Head of caudate nucleus (tissue), 42 donors: ENCODE measurements at regions not wholly inside any gene's neighbourhood (a gene's known extent, or its start where the extent isn't known, plus 50 kb on each side); places are given as distances from the start of the nearest gene placed in this dataset.
"Not testable (repeated sequence)": the region's sequence is repeated elsewhere in the genome, so short reads cannot be mapped to it uniquely, and the experiment has no call there.

ENCODE experiments used
- DNase-seq, 42 donors: peaks; one replicate each; pipeline versions ENCODE4 v3.0.0 to v3.0.0-alpha.2; 2020 to 2021; ENCODE audit warnings: mixed read lengths in 7 of 42
- intact Hi-C: fragments of 100-400 bp; cut with DNase I; formaldehyde crosslinking; loops from one replicate; pipeline ENCODE4 v1.15.0; 2022

DNA sequence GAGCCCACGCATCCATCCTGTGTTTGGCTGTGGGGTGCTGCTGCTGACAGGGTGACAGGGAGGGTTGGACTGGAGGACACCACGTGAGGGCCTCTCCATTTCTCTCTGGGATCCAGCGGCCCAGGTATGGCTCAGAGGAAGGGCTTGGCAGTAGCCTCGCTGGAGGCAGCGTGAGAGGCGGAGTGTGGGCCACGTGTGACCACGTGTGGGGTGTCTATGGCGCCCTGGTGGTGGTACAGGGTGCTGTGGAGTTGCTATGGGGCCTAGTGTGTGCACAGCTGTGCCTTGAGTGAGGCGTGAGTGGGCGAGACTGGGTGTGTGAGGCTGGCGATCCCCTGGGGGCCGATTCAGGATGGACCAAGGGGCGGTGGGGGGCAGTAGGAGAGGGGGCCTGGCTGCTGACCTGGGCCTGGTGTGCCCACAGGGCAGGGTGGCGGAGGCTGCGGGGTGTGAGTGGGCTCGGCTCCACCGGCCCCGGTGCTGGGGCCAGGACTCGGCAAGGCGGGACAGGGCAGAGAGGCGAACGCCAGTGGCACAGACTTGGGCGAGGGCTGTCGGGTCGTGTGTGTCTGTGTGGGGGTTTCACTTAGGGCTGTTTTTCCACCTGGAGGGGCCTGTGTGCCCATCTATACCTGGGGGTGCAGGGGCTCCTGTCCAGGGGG is 72.7 kb downstream of the TMEM121 start:
- intact Hi-C loops, DNase-seq: not testable (repeated sequence)

DNA sequence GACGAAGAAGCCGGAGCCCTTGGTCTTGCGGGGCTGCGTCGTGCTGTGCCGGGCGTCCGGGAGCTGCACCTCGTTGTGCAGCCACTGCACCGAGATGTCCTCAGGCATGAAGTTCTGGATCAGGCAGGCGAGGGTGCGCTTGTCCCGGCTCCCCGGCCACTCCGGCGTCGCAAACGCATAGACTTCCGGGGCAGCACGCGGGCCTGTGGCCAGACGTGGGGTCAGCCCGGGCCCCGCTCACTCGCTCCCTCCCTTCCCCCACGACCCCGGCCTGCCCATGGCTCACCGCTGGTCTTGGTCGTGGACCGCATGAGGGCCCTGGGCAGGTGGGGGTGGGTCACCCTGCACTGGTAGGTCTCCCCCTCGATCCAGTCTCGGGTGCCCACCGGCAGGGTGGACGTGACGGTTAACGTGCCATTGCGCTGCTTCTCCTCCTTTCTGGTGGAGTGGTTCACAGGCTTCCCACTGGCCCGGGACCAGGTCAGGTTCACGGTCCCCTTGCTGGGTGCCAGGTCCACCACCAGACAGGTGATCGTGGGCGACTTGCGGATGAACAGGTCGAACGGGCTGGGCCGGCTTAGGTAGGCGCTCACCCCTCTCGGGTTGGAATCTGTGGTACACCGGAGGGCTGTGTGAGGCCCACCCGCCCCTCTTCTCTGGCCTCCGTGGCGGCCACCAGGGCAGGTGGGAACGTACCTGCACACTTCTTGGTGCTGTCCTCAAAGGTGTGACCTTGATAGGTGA is 74.0 kb downstream of the TMEM121 start:
- DNase-seq, intact Hi-C loops: not testable (repeated sequence)

DNA sequence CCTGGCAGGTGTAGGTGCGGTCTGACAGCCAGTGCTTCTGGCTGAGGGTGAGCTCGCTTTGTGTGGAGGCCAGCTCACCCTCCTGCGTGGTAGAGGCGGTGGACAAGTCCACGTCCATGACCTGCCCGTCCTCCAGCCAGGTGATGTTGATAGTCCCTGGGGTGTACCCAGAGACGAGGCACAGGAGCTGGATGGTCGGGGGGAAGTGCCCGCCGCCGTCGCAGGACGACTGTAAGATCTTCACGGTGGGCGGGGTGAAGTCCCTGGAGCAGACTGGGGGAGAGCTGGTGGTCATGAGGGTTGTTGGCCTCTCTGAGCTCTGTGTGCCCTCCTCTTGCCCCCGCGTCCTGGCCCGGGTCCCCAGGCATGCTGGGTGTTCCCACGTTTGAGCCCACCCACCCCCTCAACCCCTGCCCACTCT is 74.6 kb downstream of the TMEM121 start:
- DNase-seq = no peak
- intact Hi-C loops = no loop called here

DNA sequence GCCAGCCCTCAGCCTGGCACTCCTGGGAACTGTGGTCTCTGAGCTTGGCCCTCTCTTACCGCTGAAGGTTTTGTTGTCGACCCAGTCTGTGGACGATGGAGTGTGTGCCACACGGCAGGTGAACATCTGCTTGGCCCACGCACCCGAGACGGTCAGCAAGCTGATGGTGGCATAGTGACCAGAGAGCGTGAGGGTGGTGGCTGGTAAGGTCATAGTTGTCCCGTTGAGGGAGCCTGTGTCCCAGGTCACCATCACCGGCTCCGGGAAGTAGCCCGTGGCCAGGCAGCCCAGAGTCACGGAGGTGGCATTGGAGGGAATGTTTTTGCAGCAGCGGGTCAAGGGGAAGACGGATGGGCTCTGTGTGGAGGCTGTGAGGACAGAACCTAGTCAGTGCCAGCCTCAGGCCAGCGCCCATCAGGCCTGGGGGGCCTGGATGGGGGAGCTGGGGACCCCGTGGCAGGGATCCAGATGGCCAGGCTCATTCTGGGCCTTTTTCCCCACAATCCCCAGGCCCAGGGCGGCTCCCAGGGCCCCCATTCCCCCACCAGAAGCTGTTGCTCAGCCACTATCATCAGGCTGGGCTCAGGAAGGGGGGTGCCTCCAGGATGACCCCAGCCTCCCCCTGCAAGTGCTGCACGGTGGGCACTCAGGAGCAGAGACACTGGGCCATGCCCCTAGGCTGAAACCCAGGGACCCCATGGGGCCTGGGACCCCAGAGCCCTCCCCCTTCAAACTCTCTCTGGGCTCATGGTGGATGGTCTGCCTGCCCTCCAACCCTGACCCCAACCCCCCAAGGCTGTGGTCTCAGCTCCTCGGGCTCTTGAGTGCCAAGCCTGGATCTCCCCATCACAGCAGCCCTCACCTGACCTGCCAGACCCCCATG is 75.2 kb downstream of the TMEM121 start:
- DNase-seq = no peak
- intact Hi-C loops = no loop called here

DNA sequence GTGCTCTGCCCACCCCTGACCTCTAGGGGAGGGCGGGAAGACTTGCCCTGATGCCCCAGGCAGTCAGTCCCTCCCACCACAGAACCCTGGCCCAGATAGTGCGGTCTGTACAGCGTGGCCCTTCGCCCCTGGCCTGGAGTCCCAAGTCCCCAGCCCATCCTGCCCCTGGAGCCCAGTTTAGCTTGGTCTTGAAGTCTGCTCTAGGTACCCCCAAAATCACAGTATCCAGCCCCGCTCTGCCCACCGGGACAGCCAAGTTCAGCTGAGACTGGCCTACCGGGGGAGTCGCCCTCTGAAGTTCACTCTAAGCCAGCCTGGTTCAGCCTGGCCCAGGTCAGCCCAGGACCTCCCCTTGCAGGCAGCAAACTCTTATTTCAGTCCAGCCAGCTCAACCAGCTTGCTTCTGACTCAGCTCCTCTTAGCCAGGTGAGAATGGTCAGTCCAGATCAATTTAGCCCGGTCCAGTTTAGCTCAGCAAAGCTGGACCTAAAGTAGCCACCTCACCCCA is 75.9 kb downstream of the TMEM121 start:
- intact Hi-C loops = no loop called here
- DNase-seq = no peak

DNA sequence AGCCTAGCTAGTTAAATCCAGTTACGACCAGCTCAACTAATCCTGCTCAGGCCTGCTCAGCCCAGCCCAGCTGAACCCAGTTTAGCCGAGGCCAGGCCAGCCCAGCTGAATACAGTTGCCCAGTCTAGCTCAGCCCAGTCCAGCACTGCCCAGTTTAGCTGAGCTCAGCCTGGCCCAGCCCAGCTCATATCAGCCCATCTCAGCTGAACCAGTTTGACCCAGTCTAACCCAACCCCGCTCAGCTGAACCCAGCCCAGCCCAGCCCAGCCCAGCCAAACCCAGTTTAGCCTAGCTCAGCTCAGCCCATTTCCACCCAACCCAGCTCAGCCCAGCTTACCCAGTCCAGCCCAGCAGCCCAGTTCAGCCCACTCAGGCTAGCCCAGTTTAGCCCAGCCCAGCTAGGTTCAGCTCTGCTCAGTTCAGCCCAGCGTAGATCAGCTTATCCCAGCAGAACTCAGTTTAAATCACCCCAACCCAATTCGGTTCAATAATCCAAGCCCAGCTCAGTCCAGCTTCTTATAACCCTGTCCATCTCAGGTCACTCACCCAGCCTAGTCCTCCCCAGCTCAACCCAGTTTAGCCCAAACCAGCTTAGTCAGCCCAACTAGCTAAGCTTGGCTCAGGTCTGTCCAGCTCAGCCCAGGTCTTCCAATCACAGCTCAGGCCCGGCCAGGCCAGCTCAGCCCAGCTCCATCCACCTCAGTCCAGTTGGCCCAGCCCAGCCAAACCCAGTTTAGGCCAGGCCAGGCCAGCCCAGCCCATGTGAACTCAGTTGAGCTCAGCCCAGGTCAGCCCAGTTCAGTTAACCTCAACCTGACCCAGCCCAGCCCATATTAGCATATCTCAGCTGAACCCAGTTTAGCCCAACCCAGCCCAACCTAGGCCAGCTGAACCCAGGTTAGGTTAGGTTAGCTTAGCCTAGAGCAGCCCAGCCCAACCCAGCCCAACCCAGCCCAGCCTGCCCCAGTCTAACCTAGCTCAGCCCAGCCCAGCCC is 76.7 kb downstream of the TMEM121 start:
- peak in 1 of 42 donors; percentile 33 for DNase-seq
- intact Hi-C loops = no loop called here

DNA sequence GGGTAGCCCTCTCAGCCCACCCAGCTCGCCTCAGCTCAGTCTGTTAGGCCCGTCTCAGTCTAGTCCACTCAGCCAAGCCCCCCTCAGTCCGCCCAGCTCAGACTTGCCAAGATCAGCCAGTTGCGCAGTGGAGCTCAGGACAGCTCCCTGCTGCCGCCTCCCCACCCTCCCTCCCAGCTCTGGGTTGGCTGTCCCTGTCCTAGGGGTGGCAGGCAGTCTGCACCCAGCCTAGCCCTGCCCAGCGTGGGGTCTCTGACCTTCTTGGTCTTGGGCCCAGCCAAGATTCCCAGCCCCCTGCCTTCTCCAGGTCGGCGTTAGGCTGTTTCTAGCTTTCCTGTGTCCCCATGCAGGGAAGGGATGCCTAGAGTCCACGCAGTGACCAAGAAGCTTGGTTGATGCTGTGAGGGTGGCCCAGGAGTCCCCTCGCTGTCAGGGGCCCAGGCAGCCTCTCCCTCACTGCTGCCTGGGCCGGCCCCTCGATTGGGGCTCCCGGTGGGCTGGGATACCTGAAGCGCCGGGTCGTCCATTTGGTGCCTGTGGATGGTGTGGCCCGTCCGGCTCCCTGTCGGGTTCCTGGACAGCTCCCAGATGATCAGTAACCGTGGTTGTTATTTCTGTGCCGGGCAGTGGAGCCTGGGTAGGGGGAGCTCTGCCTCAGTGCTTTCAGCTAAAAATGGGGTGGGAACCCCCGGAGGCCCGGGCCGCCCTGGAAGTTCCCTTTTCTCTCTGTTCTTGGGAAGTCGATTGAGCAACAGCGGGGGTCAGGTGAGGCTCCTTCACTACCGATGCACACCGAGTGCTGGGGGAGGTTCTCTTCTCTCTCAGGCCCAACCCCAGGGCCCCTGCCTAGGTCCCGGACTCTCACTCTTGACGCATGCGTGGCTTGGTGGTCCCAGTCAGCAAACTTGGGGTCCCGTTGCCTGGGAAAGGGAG is 78.4 kb downstream of the TMEM121 start:
- intact Hi-C loops = not testable (repeated sequence)
- DNase-seq = peak in 1 of 42 donors; percentile 9

DNA sequence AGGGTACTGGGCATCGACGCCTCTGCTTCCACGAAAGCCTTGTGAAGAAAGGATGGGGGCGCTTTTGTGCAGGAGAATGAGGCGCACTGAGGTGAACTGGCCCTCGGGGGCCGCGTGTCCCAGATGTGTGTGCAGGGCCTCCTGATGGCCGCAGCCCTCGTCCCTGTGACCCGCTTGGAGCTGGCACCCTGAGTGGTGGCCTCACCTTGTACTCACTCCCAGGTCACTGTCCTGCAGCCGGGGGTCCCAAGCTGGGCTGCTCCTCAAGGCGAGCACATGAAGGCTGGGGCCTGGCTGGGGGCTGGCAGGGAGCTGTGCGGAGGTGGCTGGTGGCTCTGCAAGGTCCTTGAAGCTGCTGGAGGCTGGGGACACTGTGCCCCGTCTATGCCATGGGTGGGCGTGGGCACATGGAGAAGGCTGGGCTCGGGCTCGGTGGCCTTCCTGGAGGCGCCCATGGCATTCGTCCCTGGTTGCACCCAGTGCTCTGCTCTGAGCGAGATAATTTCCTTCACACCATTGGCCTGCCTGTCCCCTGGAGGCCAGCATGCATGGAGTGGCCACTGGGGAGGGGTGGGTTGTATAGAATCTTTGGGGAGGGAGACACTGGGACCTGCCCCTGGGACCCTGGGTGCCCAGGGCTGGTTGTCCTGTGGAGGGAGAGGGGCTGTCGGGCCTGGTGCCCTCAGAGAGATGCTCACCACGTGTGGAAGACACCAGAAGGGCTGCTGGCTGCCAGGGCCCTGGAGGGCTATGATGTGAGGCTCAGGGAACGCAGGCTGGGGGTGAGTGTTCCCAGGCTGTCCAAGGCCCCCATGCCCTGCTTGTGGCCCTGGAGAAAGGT is 79.3 kb downstream of the TMEM121 start:
- DNase-seq = peak in 5 of 42 donors; percentile 6 to 37 (median 23)
- intact Hi-C loops = no loop called here

DNA sequence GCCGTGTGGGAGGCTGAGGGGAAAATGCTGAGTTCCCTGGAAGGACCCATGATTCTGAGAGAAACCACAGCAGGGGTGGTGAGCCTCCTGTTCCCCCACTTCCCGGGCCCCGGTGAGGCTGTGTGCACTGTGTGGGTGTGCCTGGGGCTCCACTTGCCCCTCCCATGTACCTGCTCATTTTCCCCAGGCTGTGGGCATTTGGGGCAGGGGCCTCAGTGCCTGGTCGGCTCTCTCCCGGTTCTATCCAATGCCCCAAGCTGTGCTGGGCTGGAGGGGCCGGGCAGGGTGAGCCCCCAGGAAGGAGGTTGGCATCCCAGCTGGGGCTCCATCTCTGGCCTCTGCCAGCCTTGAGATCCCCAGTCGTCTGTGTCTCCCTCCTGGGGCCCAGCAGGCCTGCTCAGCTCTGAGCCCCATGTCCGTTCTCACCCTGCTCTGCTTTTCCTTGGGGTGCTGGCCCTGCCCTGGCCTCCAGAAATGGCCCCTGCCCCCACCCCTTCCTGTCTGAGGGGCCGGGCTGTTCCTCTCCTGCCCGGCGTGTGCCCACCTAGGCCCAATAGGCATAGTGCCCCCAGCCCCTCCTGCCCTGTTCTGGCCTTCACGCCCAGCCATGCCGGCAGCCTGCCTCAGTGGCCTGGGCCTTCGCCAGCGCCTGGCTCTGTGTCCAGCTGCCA is 80.1 kb downstream of the TMEM121 start:
- intact Hi-C loops = not testable (repeated sequence)
- DNase-seq = peak in 3 of 42 donors; percentile 7 to 19 (median 11)

DNA sequence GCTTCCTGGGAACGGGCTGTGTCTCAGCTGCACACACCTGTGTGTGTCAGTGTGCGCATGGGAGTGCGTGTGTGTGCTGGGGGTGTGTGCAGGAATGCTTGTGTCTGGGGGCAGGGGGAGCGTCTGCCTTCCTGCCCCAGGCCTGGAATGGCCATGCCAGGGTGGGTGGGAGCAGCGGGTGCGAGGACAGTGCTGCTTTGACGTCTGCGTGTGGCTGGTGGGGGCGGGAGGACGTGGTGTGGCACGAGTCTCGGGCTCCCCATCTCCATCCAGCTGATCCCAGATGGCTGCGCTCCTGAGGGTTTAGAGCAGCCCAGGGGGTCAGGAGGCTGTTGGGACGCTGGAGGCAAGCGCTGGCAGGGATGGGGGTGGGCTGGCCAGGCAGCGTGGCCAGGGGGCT is 80.6 kb downstream of the TMEM121 start:
- intact Hi-C loops = not testable (repeated sequence)
- DNase-seq = peak in 3 of 42 donors; percentile 5 to 19 (median 10)

DNA sequence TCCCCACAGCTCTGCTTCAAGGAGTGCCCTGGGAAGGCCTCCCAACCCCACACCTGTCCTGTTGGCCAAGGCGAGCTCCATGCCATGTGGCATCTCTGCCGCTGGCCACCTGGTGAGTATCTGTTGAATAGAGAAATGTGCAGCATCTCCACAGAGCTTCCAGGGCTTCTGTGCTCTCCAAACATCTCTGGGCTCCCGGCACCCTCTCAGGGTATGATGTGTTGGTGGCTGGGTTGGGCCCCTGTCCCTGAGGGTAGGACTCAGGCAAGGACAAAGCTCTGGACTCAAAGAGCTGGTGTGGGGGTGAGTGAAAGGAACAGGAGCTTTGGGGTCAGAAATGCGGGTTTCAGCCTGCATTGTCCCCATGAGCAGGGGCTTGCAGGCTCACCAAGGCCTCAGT is 88.6 kb downstream of the TMEM121 start:
- intact Hi-C loops, DNase-seq: not testable (repeated sequence)

DNA sequence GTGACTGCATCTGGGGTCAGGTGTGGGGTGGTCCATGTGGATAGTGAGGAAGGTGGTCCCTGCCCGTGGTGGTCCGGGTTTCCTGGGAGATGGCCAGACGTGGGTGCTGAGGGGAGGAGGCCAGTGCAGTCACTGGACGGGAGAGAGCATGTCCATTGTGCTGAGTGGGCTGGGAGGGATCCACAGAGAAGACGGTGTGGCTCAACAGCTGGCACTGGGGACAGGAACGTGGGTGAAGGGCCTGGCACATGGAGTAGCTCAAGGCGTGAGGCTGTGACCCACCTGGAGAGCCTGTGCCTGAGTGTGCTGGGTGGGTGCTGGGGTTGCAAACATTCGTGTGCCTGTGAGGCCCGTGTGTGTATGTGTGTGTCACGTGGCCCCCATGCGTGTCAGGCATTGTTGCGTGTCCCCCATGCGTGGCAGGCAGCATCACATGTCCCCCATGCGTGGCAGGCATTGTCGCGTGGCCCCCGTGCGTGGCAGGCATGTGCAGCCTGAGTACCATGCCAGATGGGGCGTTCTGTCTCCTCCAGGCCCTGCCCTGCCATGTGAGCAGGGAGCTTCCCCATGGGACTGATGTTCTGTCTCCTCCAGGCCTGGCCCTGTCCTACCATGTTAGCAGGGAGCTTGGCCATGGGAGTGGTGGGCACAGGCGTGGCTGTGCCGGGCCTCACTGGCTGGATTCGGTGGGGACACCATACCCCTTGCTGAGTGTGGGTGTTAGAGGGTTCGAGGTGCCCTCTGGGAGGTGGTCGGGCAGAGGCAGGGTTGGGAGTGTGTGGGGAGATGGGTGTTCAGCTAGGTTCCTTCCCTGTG is 89.8 kb downstream of the TMEM121 start:
- intact Hi-C loops = not testable (repeated sequence)
- DNase-seq = peak in 4 of 42 donors; percentile 8 to 42 (median 22)

DNA sequence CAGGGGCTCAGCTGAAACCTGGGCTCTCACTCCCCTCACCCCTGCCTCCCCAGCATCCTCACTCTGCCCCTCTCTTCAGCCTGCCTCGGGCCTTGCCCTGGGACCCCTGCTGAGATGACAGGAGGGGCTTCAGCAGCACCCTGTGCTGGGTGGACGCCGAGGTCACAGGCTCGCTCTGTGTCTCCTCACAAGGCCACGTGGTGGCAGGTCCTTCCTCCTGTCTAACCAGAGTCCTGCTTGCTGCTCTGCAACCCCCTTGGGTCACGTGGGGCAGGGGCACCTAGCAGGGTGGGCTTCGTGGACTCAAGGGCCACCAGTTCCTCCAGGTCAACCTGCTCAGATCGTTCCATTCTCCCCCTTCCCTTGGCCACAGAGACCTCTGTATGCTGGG is 90.4 kb downstream of the TMEM121 start:
- intact Hi-C loops = no loop called here
- peak in 4 of 42 donors; percentile 12 to 39 (median 22) for DNase-seq

DNA sequence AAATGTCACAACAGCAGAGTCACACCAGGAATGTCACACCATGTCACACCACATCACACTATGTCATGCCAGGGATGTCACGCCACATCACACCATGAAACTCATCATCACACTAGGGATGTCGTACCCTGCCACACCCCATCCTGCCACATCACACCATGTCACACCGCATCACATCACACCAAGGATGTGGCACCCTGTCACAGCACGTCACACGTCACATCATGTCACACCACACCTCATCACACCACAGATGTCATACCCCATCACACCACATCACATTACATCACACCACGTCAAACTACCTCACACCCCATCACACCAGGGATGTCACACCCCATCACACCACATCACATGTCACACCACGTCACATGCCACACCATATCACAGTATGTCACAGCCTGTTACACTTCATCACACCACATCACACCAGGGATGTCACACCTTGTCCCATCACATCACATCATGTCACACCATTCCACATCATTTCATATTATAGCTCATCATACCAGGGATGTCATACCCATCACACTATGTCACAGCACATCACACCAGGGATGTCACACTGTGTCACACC is 90.9 kb downstream of the TMEM121 start:
- DNase-seq = peak in 3 of 42 donors; percentile 15 to 39 (median 30)
- intact Hi-C loops = no loop called here
